NCI-H774 (cell line): ENCODE measurements at regions not wholly inside any gene's neighbourhood (a gene's known extent, or its start where the extent isn't known, plus 50 kb on each side); places are given as distances from the start of the nearest gene placed in this dataset.
"Not testable (repeated sequence)": the region's sequence is repeated elsewhere in the genome, so short reads cannot be mapped to it uniquely, and the experiment has no call there.

Experiments used
- DNase-seq: peaks from one replicate; lab custom pipeline; 2025; lab: John Stamatoyannopoulos, UW

DNA sequence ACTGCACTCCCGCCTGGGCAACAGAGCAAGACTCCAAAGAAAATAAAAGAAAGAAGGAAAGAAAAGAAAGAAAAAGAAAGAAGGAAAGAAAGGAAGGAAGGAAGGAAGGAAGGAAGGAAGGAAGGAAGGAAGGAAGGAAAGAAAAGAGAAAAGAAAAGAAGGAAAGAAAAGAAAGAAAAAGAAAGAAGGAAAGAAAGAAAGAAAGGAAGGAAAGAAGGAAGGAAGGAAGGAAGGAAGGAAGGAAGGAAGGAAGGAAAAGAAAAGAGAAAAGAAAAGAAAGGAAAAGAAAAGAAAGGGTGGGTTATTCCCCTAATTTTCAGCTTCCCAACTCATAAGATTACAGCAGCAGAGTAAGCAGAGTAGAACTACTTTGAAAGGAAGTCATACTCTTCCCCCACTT, 64.4 kb downstream of the TMEM200C start:
- not testable (repeated sequence) for DNase-seq

DNA sequence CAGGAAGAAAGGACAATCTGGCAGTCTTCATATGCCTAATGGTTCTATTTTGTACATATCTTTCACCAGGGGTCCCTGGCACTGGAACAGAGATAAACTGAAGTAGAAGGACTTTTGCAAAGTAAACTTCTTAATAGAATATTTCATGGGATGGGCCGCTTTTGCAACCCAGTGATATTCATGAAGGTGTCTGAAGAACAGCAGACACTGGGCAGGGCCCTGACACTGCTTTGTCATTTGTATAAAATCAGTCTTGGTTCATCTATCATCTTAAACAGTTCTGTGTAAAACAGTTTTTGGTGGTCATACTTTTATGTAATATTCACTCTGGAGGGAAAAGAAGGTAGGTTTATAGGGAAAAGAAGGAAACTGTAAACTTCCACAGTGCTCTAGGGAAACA, 66.4 kb downstream of the TMEM200C start:
- DNase-seq, result no peak

DNA sequence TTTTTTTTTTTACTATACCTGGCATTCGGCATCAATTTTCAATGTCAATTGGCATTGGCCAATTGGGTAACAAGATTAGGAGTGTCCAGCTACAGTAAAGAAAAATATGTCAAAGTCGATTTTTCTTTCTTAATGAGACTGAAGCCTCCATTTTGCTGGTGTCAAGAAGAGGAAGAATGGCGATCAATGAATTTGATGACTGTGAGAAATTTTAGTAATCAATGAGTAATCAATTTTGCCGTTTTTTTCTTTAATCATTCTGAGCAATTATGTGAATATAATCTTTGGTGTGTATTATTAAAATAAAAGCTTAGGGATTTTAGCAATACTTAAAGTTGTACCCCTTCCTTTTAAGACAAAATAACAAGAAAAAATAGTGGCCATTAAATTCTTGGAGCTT, 69.7 kb downstream of the TMEM200C start:
- no peak for DNase-seq

DNA sequence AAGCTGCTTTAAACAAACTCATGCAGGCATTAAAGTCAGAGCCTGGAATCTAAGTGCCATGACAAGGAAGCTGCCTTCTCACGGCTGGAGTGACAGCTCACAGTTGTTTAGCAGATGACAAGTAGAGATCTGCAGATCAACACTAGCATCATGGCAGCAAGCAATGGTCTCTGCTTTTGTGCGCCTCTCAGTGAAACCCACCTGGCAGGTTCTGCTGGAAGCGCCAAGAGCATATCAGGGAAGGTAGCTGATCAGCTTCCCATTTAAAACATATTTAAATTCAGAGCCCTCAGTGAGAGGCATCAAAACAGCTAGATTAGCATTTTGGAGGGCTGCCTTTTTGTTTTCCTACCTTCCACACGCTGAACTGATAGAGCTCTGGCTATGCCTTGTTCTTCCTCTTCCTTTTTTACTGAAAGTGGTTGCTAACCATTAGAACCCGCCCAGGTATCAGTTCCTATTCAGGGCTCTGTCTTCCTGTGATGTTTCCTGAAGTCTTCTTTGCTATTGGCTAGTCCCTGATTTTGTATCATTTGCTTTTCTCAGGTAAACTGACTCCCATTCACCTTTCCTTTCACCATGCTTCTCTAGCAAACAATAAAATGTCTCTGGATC, 70.8 kb downstream of the TMEM200C start:
- no peak for DNase-seq

DNA sequence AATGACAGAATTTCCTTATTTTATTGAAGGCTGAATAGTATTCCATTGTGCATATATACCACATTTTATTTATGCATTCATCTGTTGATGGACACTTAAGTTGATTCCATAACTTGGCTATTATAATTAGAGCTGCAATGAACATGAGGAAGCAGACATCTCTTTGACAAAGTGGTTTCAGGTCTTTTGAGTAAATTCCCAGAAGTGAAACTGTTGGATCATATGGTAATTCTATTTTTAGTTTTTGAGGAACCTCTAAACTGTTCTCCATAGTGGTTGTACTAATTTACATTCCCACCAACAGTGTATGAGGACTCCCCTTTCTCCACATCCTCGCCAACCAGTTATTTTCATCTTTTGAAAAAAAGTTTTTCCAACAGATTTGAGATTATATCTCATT, 77.5 kb downstream of the TMEM200C start:
- no peak for DNase-seq

DNA sequence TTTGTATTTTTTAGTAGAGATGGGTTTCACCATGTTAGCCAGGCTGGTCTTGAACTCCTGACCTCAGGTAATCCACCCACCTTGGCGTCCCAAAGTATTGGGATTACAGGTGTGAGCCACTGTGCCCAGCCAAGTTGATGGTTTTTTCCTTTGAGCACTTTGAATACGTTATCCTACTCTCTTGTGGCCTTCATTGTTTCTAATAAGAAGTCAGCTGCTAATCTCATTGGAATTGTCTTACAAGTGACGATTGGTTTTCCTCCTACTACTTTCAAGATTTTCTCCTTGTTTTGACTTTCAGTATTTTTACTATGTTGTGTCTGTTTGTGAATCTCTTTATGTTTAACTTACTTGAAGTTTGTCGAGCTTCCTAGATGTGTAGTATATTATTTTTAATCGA, 88.5 kb downstream of the TMEM200C start:
- DNase-seq, result no peak

DNA sequence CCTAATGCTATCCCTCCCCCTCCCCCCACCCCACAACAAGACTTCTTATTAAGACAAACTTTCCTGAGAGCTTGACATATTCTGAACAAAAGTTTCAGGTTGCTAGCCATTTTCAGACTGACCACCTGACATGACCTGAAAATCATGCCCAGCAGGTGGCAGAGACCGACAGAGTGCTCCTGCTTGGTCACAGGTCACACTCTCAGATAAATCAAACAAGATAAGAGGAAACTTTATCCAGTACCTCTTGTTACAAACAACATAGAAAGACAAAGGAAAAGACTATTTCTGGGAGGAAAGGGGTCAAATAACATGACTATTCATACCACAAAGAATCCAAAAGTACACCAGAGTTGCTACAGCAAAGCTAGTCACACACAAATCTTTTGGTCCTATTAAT, 107.4 kb downstream of the TMEM200C start:
- no peak for DNase-seq

DNA sequence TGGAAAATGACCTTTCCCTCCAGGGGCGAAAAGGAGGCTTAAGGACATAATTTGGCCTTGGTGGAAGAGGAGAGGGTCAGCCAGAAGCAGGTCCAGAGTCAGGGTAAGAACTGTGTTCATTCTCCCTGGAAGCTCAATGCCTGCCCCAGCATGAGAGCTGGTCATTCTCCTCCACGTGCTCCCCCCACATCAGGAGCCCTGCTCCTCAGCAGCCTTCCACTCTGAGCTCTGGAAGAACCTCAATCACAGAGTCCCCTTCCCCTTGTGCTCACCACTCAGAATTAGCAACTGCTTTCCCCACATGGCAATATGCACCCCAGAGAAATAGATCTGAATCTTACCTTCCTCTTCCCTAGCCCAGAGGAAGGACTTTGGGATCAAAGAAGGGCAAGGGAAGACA, 115.4 kb downstream of the TMEM200C start:
- no peak for DNase-seq

DNA sequence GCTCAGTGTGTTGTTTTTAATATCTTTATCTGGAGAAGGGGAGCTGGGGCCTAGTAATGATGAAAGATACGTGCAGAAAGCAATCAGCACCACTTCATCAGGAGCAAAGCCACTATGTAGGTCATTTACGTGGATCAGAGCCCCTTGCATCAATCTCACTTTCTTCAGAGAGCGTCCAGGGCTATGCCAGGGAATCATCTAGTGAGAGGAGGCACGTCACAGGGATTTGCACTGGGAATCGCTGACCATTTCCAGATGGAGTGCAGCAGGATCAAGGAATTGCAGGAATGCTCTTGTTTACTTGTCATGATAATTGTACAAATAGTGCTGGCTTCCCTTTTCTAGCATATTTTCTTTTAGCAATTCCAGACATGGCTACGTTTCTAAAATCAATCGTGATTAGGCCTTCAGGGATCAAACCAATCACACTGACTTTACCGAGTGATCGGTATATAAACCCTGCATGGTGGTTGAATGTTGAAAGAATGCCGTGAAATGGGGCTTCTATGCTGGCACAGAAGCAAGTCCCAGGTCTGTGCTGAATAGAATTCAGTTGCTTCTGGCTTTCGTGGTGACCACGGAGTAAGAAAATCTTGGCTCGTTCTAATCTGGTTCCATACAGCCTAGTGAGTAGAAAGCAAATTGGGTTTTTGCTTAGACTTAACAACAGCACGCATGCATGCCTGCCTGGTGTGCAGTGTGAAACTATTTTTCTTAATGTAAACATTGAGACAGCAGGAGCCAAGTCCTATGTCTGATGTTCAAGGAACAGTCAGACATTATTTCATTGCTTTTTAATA, 122.8 kb downstream of the TMEM200C start:
- DNase-seq, result no peak

DNA sequence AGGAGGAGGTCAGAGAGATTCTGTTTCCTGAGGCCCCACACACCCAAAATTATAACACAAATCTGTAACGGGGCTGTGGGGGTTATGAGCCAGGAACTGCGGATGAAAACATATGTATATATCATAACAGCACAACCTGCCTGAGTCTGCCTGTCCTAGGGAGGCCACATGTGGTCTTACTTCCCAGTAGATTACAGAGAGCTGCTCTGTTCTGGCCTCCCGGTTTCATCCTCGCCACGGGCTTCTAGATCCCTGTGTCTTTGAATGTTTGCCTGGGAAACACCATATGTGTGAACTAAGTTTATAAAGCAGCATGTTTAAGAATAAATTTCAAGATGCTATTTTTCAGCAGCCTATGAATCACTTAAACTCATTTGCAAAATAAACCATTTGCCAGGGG, 124.0 kb downstream of the TMEM200C start:
- no peak for DNase-seq

DNA sequence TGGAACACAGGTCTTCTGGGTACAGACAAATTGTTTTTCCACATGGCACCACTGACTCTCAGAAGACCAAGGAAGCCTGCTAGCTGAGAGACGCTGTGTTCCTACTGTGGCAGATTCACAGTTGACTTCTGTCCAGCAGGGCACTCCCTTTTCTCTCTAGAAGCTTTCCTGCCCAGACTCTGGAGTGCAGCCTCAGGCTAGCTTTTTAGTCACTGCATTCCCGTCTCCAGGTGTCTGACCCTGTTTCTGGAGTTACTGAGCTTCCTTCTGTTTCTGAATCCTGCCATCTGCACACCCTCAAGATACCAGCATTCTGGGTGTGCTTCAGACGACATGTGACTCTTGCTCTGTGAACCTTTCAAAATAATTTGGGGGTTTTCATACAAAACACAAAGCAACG, 125.1 kb downstream of the TMEM200C start:
- no peak for DNase-seq

DNA sequence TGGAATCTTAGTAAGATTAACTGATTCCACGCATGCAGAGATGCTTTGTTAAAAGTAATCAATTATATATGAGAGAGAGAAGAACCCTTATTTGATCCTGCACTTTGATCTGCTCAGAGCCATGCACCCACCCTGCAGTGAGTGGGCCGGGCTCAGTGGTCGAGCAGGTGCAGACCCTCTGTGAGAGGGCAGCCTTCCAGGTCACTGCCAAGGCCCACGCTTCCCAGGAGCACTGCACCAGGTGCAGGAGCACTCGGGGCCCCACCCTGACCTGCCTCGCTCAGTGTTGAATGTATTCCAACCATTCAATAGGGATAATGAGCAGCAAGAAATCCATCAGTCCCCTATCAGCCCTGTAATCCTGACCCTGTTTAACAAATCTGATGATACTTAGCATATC, 126.9 kb downstream of the TMEM200C start:
- no peak for DNase-seq

DNA sequence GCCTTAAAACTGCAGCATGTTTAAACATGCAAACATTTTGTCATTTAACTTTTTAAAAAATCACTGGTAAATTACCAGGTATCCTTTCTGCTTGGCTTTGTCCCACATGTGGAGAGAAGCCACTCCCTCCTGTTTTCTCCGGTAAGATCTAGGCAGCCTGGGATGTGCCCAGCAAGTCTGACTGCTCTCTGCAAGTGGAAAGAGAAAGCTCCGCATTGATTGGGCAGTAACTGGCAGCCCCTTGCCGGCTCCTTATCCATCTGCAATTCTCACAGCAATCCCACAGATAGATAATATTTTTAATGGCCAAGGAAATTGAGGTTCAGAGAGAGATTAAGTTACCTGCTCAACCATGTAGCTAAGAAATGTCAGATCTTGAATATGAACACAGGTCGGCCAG, 136.1 kb downstream of the TMEM200C start:
- DNase-seq, result no peak

DNA sequence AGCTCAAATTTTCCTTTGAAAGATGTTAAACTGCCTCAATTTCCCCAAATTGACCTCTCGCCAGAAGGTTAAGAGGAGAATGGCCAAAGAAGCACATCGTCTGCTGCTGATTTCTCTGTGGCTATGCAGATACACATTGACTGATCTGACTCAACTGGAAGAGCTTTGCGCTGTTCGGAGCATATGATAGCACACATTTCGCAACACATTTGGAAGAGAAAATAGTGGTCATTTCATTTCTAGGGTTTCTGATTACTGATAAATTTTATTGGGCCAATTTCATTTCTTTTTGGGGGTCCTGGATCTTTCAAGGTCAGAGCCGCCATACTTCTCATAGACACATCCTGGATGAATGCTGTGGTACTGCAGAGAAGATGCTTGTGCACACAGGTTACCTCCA, 138.5 kb downstream of the TMEM200C start:
- DNase-seq, result no peak

DNA sequence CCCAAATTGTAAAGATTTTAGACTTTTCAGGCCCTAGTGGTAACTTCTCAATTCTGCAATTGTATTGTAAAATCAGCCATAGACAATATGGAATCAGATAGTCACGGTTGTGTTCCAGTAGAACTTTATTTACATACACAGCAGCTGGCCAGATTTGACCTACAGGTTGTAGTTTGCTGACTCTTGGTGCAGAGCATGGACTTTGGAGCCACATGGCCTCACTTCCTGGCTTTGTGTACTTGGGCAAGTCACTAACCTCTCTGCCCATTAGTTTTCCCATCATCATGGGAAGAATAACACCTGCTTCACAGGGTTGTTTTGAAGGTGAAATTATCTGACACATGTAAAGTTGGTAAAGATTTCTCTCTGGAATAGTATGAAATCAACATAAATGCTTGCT, 147.6 kb downstream of the TMEM200C start:
- no peak for DNase-seq

DNA sequence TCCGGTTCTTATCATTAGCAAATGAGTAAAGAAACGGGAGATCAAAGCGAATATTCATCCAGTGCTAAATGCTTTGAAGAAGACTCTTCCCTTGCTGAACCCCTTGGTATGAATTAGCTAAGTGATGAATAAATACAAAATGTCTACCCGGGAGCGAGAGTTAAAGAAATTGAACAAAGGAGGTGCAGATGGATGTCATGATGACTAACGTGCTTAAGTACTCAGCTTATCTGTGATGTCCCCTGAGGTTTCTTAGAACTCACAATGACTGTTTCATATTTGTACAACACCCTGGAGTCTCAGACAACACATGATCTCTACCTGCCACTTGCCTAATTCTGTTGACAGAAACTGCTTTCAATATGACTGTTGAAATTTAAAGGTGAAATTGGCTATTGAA, 148.5 kb downstream of the TMEM200C start:
- no peak for DNase-seq

DNA sequence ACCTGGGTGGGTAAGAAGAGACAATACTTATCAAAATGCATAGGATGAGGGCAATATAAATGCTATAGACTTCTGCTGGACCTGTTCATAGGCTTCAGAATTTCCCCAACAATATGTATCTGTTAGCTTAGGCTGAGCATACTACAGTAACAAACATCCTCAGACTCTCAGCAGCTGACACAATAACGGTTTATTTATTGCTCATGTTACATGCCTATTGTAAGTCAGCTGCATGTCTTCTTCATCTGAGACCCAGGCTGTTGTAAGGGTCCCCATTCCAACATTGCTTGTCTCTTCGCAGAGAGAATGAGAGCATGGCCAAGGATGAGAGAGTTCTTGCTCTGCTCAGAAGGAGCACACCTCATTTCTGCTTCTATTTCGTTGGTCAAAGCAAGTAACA, 150.7 kb downstream of the TMEM200C start:
- no peak for DNase-seq

DNA sequence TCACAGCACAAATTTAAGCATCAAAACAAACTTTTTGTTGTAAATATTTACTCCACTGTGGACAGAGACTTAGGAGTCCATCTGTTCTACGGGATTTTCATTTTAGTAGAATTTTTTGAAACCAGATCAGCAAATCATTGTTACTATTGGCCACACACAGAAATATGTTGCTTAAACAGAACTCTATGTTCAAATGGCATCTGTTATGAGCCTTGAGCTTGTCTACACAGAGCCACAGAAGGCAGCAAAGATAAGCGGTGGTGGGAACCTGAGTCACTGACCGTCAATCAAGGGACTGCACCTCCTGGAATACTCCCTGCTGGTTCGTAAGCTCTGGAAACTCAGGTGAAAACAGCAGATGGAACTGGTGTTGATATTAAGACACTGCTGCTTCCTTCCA, 156.8 kb downstream of the TMEM200C start:
- DNase-seq, result no peak

DNA sequence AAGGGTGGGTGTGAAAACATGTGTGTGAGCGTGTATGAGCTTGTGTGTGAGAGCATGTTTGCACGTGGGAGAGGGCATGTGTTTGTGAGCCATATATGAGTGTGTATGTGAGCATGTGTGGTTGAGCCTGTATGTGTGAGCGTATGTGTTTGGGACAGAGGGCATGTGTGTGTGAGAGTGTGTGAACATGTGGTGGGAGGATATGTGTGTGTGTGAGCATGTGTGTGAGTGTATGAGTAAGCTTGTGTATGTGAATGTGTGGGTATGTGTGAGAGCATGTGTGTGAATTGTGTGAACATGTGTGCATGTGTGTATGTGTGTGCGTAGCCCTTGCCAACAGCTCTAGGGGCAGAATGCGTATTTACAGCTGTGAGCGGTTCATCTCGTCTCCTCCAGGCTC, 163.0 kb downstream of the TMEM200C start:
- no peak for DNase-seq

DNA sequence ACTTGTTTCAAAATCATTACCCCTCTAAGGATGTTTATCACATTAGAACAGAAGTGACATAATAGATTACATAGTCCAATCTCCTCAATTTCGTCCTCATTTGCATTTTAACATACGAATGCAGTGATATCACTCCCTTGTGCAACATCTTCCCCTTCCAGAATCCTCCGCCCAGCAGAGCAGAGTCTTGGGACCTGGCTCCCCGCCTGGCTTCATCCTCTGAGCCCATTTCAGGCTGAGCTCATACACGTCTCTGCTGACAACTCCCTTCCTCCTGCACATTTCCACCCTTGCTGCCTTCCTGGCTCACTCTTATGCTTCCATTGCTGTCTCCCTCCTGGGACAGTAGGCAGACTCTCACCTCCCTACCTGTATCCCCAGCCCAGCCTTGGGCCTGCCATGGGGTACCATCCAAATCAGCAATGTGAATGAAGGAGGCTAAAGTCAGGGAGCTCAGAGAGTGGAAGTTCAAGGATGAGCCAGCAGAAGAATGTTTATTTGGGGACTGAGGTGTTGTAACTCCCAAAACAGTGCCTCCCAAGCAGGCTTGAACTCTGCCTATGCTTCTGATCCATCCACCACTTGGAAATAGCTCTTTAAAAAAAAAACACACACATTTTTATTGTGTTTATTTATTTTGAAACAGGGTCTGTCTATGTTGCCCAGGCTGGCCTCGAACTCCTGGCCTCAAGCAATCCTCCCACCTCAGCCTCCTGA, 165.2 kb downstream of the TMEM200C start:
- DNase-seq, result no peak

DNA sequence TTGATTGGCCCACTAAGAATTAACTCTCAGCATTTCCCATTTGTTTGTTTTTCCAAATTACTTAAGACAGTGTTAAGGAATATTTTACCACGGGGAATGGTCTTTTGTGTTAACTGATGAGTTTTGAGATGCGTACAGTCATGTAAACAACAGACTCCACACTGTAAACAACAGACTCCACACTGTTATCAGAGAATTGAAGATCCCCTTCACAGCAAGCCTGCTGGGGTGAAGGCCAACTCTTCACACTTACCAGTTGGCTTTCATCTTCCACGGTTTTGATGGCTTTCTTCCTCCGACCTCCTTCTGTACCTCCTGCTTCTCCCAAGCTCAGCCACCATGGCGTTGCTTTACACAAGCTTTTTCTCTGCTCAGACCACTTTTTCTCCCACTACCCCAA, 166.8 kb downstream of the TMEM200C start:
- no peak for DNase-seq

DNA sequence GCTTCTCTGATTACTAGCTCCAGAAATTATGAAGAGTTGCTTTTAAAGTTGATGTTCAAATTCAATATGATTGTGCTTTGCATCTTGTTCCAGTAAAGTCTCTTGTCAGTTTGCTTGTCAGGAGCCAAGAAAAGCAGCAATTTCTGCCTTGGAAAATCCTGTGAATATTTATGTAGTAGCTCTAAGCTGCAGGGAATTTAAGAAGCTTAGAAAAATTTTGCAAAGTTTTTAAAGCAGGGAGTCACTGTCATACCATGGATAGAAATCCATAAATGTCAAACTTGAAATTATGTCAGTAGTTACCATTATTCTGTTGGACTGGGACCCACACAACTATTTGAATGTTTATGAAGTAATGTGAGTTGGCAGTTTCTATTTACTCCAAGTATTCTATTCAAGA, 169.3 kb downstream of the TMEM200C start:
- no peak for DNase-seq

DNA sequence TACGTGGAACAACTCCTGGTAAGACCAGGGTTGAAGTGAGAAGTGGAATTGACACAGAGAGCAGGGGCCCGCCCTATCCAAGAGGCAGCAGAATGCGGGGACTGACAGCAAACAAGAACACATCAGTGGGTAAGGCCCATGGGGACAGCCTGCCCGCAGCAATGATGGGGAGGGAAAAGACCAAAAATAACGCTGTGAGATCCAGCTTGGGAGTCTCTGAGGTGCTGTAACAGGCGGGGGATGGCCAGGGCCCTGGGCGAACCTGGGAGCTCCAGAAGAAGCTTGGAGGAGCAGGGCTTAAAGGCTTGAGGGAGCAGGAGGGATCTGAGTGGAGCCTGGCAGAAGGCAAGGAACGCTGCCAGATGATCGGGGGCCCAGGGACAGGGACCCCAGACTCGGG, 173.4 kb downstream of the TMEM200C start:
- no peak for DNase-seq
